ENCODE measurements at regions not wholly inside any gene's neighbourhood (a gene's known extent, or its start where the extent isn't known, plus 50 kb on each side); places are given as distances from the start of the nearest gene placed in this dataset.
"Not testable (repeated sequence)": the region's sequence is repeated elsewhere in the genome, so short reads cannot be mapped to it uniquely, and the experiment has no call there.

DNA sequence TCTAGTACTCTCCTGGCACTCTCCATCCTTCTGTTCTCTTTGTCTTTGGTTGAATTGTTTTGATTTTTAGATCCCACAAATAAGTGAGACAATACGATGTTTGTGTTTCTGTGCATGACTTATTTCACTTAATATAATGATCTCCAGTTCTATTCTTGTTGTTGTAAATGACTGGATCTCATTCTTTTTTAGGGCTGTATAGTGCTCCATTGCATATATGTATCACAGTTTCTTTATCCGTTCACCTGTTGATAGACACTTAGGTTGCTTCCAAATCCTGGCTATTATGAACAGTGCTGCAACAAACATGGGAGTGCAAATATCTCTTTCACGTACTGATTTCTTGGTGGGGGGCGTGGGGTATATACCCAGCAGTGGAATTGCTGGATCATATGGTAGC, 245.0 kb downstream of the ADCYAP1 start:
- DNase-seq: no peak
- no peak for TF ChIP-seq CTCF (IDR thresholded peaks at IDR 0.05; ENCODE audit: low read depth, low read length)
- Histone ChIP-seq H3K9me3 (ENCODE audit: severe bottlenecking) (peaks cover 3% of the 10 kb centered on the region), H3K4me3 (ENCODE audit: low read depth, low read length) (no peak overlapping the region), H3K36me3 (no peaks in the 10 kb centered on the region), H3K27me3 (ENCODE audit: insufficient read depth, low read depth, severe bottlenecking) (no peaks in the 10 kb centered on the region), H3K27ac (no peak overlapping the region)

GRCh38 chr18:1150344-1150743, 245.7 kb downstream of the ADCYAP1 start:
- no peak for DNase-seq
- H3K9me3 ChIP-seq (ENCODE audit: severe bottlenecking): peaks cover 3% of the 10 kb centered on the region
- TF ChIP-seq CTCF (IDR thresholded peaks at IDR 0.05; ENCODE audit: low read depth, low read length): no peak
- no peaks in the 10 kb centered on the region for H3K27me3 ChIP-seq (ENCODE audit: insufficient read depth, low read depth, severe bottlenecking)
- H3K4me3 ChIP-seq (ENCODE audit: low read depth, low read length): no peak overlapping the region
- no peaks in the 10 kb centered on the region for H3K36me3 ChIP-seq
- H3K27ac ChIP-seq: no peak overlapping the region

- not testable (repeated sequence) for H3K27me3 ChIP-seq (ENCODE audit: insufficient read depth, low read depth, severe bottlenecking); DNase-seq; H3K36me3 ChIP-seq; H3K9me3 ChIP-seq (ENCODE audit: severe bottlenecking); H3K27ac ChIP-seq; H3K4me3 ChIP-seq (ENCODE audit: low read depth, low read length)
Observed at GRCh38 chr18:1152958-1153357, 248.3 kb downstream of the ADCYAP1 start.

DNA sequence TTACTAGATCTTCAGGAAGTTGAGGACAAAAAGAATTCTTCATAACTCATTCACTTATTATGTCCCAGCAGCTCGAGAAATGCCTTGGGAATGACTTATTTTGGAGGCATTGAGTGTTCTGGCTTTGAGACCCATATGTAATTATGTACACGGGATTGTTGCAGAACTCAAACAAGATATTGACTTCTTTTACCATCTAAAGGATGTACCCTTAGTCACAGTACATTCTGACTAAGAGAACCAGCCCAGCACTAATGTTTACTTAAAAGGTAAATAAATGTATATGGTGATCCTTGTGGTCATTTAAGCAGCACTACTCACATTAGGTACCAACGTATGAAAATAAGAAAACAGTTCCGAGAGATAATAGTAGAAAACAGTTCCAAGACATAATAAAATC, 268.9 kb downstream of the ADCYAP1 start:
- Histone ChIP-seq H3K4me3 (ENCODE audit: low read depth, low read length) (no peak overlapping the region), H3K36me3 (no peaks in the 10 kb centered on the region), H3K27me3 (ENCODE audit: insufficient read depth, low read depth, severe bottlenecking) (no peaks in the 10 kb centered on the region), H3K27ac (no peak overlapping the region), H3K9me3 (ENCODE audit: severe bottlenecking) (no peaks in the 10 kb centered on the region)
- DNase-seq: no peak
- no peak for TF ChIP-seq CTCF (IDR thresholded peaks at IDR 0.05; ENCODE audit: low read depth, low read length)

DNA sequence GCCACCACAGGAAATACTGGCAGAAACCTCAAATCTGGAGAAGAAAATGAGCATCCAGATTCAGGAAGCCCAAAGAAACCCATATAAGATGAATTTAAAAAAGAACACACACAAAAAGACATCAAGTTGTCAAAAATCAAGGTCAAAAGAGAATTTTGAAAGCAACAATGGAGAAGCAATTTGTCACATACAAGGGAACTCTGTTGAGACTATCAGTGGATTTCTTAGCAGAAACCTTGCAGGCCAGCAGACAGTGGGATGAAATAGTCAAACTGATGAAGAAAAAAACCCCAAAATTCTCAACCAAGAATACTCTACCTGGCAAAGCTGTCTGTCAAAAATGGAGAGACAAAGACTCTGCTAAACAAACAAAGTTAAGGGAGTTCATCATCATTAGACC, 272.6 kb downstream of the ADCYAP1 start:
- no peak overlapping the region for H3K4me3 ChIP-seq (ENCODE audit: low read depth, low read length)
- DNase-seq: no peak
- H3K27me3 ChIP-seq (ENCODE audit: insufficient read depth, low read depth, severe bottlenecking): no peaks in the 10 kb centered on the region
- H3K9me3 ChIP-seq (ENCODE audit: severe bottlenecking): no peaks in the 10 kb centered on the region
- H3K36me3 ChIP-seq: no peaks in the 10 kb centered on the region
- TF ChIP-seq CTCF (IDR thresholded peaks at IDR 0.05; ENCODE audit: low read depth, low read length): no peak
- no peak overlapping the region for H3K27ac ChIP-seq

GRCh38 chr18:1191341-1191740, 286.7 kb downstream of the ADCYAP1 start:
- Histone ChIP-seq H3K36me3 (no peaks in the 10 kb centered on the region), H3K4me3 (ENCODE audit: low read depth, low read length) (no peak overlapping the region), H3K27ac (no peak overlapping the region), H3K9me3 (ENCODE audit: severe bottlenecking) (no peaks in the 10 kb centered on the region), H3K27me3 (ENCODE audit: insufficient read depth, low read depth, severe bottlenecking) (no peaks in the 10 kb centered on the region)
- no peak for TF ChIP-seq CTCF (IDR thresholded peaks at IDR 0.05; ENCODE audit: low read depth, low read length)
- DNase-seq: no peak
